ENCODE measurements at regions not wholly inside any gene's neighbourhood (a gene's known extent, or its start where the extent isn't known, plus 50 kb on each side); places are given as distances from the start of the nearest gene placed in this dataset.

DNA sequence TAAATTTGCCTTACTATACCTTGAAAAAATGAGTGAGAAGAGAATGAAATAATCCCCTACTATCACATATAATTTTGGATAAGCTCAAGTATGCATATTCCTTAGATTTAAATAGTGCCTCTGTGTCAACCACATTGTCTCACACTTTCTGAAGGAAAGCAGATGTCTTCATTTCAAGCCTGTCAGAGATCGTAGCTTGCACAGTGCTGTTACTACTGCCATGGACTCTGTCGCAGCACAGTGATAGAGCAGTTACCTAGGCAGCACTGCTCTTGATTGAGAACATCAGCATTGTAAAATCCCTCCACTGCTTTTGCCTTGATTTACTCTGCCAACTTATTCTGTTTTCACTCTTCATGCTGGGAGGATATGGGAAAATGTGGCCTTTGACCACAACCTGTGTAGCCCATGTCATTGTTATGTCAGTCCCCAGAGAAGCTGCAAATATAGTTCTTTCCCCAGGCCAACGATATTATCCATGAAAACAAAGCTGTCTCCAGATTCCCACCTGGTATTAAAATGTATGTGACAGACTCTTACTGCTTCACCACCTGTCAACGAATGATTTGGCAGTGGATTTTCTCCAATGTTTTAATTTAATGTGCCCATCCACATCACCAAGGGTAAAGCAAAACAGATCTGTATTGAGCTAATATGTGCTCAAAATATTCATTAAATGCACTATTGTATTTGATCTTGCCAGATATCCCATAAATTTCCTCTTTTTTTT, 675.7 kb downstream of the METTL4 start:
- H3K27me3 Mint-ChIP-seq (ENCODE audit: low read depth, unreplicated experiment): peaks cover 9% of the 10 kb centered on the region
- Histone ChIP-seq H3K27me3 (ENCODE audit: insufficient read depth, low read length) (no peaks in the 10 kb centered on the region), H3K4me2 (ENCODE audit: low read length) (no peak overlapping the region), H3K4me3 (ENCODE audit: insufficient read depth, low read depth, low read length) (no peak overlapping the region), H3K36me3 (ENCODE audit: insufficient read depth, low read length) (no peaks in the 10 kb centered on the region), H3K4me1 (ENCODE audit: insufficient read depth, low read length) (no peaks in the 10 kb centered on the region), H3K9ac (ENCODE audit: low read length) (no peak overlapping the region), H4K20me1 (ENCODE audit: insufficient read depth, low read length) (no peaks in the 10 kb centered on the region), H3K79me2 (ENCODE audit: insufficient read depth, low read length) (no peaks in the 10 kb centered on the region), H2AFZ (ENCODE audit: low read depth, low read length) (no peak overlapping the region), H3K27ac (ENCODE audit: low read depth, low read length) (no peak overlapping the region), H3K9me3 (ENCODE audit: insufficient read depth, low read depth, low read length) (no peaks in the 10 kb centered on the region)
- no peaks in the 10 kb centered on the region for H3K9me3 Mint-ChIP-seq (ENCODE audit: unreplicated experiment)
- H3K4me3 Mint-ChIP-seq (ENCODE audit: unreplicated experiment): no peak overlapping the region
- H3K36me3 Mint-ChIP-seq (ENCODE audit: low read depth, unreplicated experiment): no peaks in the 10 kb centered on the region
- no peak for DNase-seq (ENCODE audit: low read depth)
- no peaks in the 10 kb centered on the region for H3K4me1 Mint-ChIP-seq (ENCODE audit: low read depth, unreplicated experiment)
- H3K27ac Mint-ChIP-seq (ENCODE audit: unreplicated experiment): no peak overlapping the region
- TF ChIP-seq EZH2 (IDR thresholded peaks at IDR 0.05; ENCODE audit: insufficient read depth, low read length) (no peak), CTCF (IDR thresholded peaks at IDR 0.05; ENCODE audit: insufficient read depth, low read depth, low read length) (no peak)
- no peak for FAIRE-seq

- Histone ChIP-seq H3K4me2 (ENCODE audit: low read length) (no peak overlapping the region), H2AFZ (ENCODE audit: low read depth, low read length) (no peak overlapping the region), H4K20me1 (ENCODE audit: insufficient read depth, low read length) (no peaks in the 10 kb centered on the region), H3K9ac (ENCODE audit: low read length) (no peak overlapping the region), H3K9me3 (ENCODE audit: insufficient read depth, low read depth, low read length) (peaks cover 4% of the 10 kb centered on the region), H3K79me2 (ENCODE audit: insufficient read depth, low read length) (no peaks in the 10 kb centered on the region), H3K27ac (ENCODE audit: low read depth, low read length) (no peak overlapping the region), H3K27me3 (ENCODE audit: insufficient read depth, low read length) (no peaks in the 10 kb centered on the region), H3K36me3 (ENCODE audit: insufficient read depth, low read length) (no peaks in the 10 kb centered on the region), H3K4me3 (ENCODE audit: insufficient read depth, low read depth, low read length) (no peak overlapping the region), H3K4me1 (ENCODE audit: insufficient read depth, low read length) (no peaks in the 10 kb centered on the region)
- FAIRE-seq (no peak), DNase-seq (ENCODE audit: low read depth) (no peak)
- Mint-ChIP-seq H3K27ac (ENCODE audit: unreplicated experiment) (no peak overlapping the region), H3K9me3 (ENCODE audit: unreplicated experiment) (peaks cover 14% of the 10 kb centered on the region), H3K36me3 (ENCODE audit: low read depth, unreplicated experiment) (no peaks in the 10 kb centered on the region), H3K4me1 (ENCODE audit: low read depth, unreplicated experiment) (no peaks in the 10 kb centered on the region), H3K27me3 (ENCODE audit: low read depth, unreplicated experiment) (no peaks in the 10 kb centered on the region), H3K4me3 (ENCODE audit: unreplicated experiment) (no peak overlapping the region)
- TF ChIP-seq CTCF (IDR thresholded peaks at IDR 0.05; ENCODE audit: insufficient read depth, low read depth, low read length) (no peak), EZH2 (IDR thresholded peaks at IDR 0.05; ENCODE audit: insufficient read depth, low read length) (no peak)
These were observed 664.9 kb downstream of the METTL4 start for GRCh38 chr18:1906421-1906820.

DNA sequence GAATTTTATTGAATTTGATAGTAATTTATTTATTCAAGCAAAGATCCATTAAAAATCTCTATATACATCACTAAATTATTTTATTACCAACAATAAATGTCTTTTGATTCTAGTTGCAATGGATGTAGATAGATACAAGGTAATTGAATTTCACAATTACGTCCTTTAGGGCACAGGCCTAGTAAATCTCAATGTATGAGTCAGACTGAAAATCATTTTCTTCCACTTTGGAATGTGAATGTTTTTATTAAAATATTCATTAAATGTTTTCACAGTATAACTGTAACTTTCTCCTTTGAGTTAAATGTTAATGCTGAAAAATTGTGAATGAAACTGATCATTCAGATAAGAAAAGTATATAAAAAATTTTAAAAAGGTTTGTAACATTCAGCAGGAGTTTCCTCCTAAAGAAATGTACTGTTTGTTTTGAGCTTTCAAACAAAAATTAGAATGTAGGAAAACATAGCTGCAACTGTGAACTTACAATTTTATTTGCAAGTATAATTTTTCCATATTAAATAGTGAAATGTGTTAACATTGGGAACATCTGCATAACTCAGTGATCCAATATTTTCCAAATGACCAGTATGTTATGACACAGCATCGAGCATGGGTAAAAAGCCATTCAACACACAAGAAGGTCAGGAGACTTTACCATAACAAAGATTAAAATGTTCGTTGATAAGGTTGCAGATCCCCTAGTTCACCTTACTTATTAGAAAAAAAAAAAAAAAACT, 663.7 kb downstream of the METTL4 start:
- H3K36me3 Mint-ChIP-seq (ENCODE audit: low read depth, unreplicated experiment): no peaks in the 10 kb centered on the region
- no peaks in the 10 kb centered on the region for H3K27me3 Mint-ChIP-seq (ENCODE audit: low read depth, unreplicated experiment)
- Histone ChIP-seq H3K79me2 (ENCODE audit: insufficient read depth, low read length) (no peaks in the 10 kb centered on the region), H3K9ac (ENCODE audit: low read length) (no peak overlapping the region), H3K27ac (ENCODE audit: low read depth, low read length) (no peak overlapping the region), H3K9me3 (ENCODE audit: insufficient read depth, low read depth, low read length) (peaks cover 4% of the 10 kb centered on the region), H2AFZ (ENCODE audit: low read depth, low read length) (no peak overlapping the region), H3K4me1 (ENCODE audit: insufficient read depth, low read length) (no peaks in the 10 kb centered on the region), H3K27me3 (ENCODE audit: insufficient read depth, low read length) (no peaks in the 10 kb centered on the region), H3K36me3 (ENCODE audit: insufficient read depth, low read length) (no peaks in the 10 kb centered on the region), H3K4me3 (ENCODE audit: insufficient read depth, low read depth, low read length) (no peak overlapping the region), H4K20me1 (ENCODE audit: insufficient read depth, low read length) (no peaks in the 10 kb centered on the region), H3K4me2 (ENCODE audit: low read length) (no peak overlapping the region)
- no peak overlapping the region for H3K4me3 Mint-ChIP-seq (ENCODE audit: unreplicated experiment)
- no peak for TF ChIP-seq CTCF (IDR thresholded peaks at IDR 0.05; ENCODE audit: insufficient read depth, low read depth, low read length)
- no peak for TF ChIP-seq EZH2 (IDR thresholded peaks at IDR 0.05; ENCODE audit: insufficient read depth, low read length)
- H3K9me3 Mint-ChIP-seq (ENCODE audit: unreplicated experiment): peaks cover 18% of the 10 kb centered on the region
- no peaks in the 10 kb centered on the region for H3K4me1 Mint-ChIP-seq (ENCODE audit: low read depth, unreplicated experiment)
- no peak overlapping the region for H3K27ac Mint-ChIP-seq (ENCODE audit: unreplicated experiment)
- DNase-seq (ENCODE audit: low read depth) (no peak), FAIRE-seq (no peak)

Measured in astrocyte (in vitro differentiated cells and primary cell).